H1 (cell line): ENCODE measurements at regions not wholly inside any gene's neighbourhood (a gene's known extent, or its start where the extent isn't known, plus 50 kb on each side); places are given as distances from the start of the nearest gene placed in this dataset.

Source experiments
- CTCF ChIA-PET: fragments of 300-600 bp; sonication (Branson Sonifier 250); formaldehyde crosslinking; loops from one replicate; lab custom pipeline; 2021; ENCODE audit not compliant: partially characterized antibody; lab: Charles Lee
- POLR2A ChIA-PET: fragments of 300-600 bp; sonication (Branson Sonifier 250); formaldehyde crosslinking; loops from one replicate; lab custom pipeline; 2021; ENCODE audit warnings: inconsistent platforms; ENCODE audit not compliant: partially characterized antibody; lab: Charles Lee
- DNase-seq, 2 experiments: peaks; one replicate each; pipeline versions ENCODE4 v3.0.0 to v3.0.0-alpha.2; 2010 to 2022; ENCODE audit warnings: low spot score in 2 of 2, low read depth in 1 of 2, mixed read lengths in 1 of 2
- FAIRE-seq: peaks from 2 replicates; lab custom pipeline; 2011; peaks lifted over from hg19 to GRCh38; lab: Jason Lieb, UNC
- H2AFZ ChIP-seq: 2 replicates; pipeline ENCODE4 v1.8.1; 2012; ENCODE audit warnings: low read length, inconsistent platforms
- H2AK5ac ChIP-seq: 2 replicates; pipeline ENCODE4 v1.6.1; 2013; ENCODE audit warnings: low read depth, low read length
- H2BK120ac ChIP-seq: replicated peaks from 2 replicates; pipeline ENCODE3; 2013; ENCODE audit warnings: low read depth, low read length, inconsistent platforms
- H2BK12ac ChIP-seq: 2 replicates; pipeline ENCODE4 v1.6.1; 2013; ENCODE audit warnings: low read depth, low read length
- H2BK15ac ChIP-seq: 2 replicates; pipeline ENCODE4 v1.6.1; 2013; ENCODE audit warnings: low read length
- H2BK20ac ChIP-seq: 2 replicates; pipeline ENCODE4 v1.6.1; 2013; ENCODE audit warnings: low read length
- H2BK5ac ChIP-seq: 2 replicates; pipeline ENCODE4 v1.6.1; 2013; ENCODE audit warnings: low read depth, low read length
- H3K14ac ChIP-seq: 2 replicates; pipeline ENCODE4 v1.6.1; 2013; ENCODE audit warnings: inconsistent platforms; ENCODE audit not compliant: insufficient read length
- H3K18ac ChIP-seq: 2 replicates; pipeline ENCODE4 v1.6.1; 2013; ENCODE audit warnings: low read length; ENCODE audit errors: extremely low read depth
- H3K23ac ChIP-seq: 2 replicates; pipeline ENCODE4 v1.6.1; 2013; ENCODE audit warnings: inconsistent platforms; ENCODE audit not compliant: insufficient read length
- H3K23me2 ChIP-seq: 2 replicates; pipeline ENCODE4 v1.6.1; 2013; ENCODE audit warnings: low read depth, low read length
- H3K27ac ChIP-seq: 2 replicates; pipeline ENCODE4 v1.6.1; 2011; ENCODE audit warnings: low read depth, low read length, inconsistent platforms
- H3K27me3 ChIP-seq, 4 experiments: replicated peaks in 1 of 4; 1 replicate in 1 of 4; 2 replicates in 3 of 4; pipeline versions ENCODE4 v1.6.1 to v1.8.1; 2011 to 2013; ENCODE audit warnings: low read length in 3 of 4, mild to moderate bottlenecking in 3 of 4, inconsistent platforms in 2 of 4, mixed read lengths in 2 of 4, moderate library complexity in 1 of 4; ENCODE audit not compliant: control insufficient read depth in 3 of 4, insufficient read depth in 3 of 4; ENCODE audit errors: extremely low read depth in 1 of 4
- H3K36me3 ChIP-seq, 4 experiments: 2 replicates each; pipeline versions ENCODE4 v1.6.1 to v1.8.1; 2011 to 2013; ENCODE audit warnings: mild to moderate bottlenecking in 4 of 4, low read length in 3 of 4, moderate library complexity in 2 of 4, control low read depth in 1 of 4, inconsistent platforms in 1 of 4; ENCODE audit not compliant: insufficient read depth in 4 of 4, control insufficient read depth in 2 of 4
- H3K4ac ChIP-seq: replicated peaks from 2 replicates; pipeline ENCODE3; 2013; ENCODE audit warnings: low read length, low read depth, mixed read lengths, inconsistent platforms; ENCODE audit not compliant: insufficient read length
- H3K4me1 ChIP-seq, 4 experiments: replicated peaks in 1 of 4; 1 replicate in 1 of 4; 2 replicates in 3 of 4; pipeline versions ENCODE4 v1.6.1 to v1.8.1; 2011 to 2013; ENCODE audit warnings: low read length in 3 of 4, inconsistent platforms in 2 of 4, mixed read lengths in 1 of 4; ENCODE audit not compliant: insufficient read depth in 4 of 4, control insufficient read depth in 3 of 4
- H3K4me2 ChIP-seq, 2 experiments: 2 replicates each; pipeline versions ENCODE4 v1.6.1 to v1.8.1; 2011 to 2013; ENCODE audit warnings: low read depth in 2 of 2, low read length in 2 of 2, control low read depth in 1 of 2, inconsistent platforms in 1 of 2, mild to moderate bottlenecking in 1 of 2; ENCODE audit not compliant: insufficient read depth in 1 of 2
- H3K4me3 ChIP-seq, 4 experiments: fragments of 200-600, 300-600 bp in 1 of 4; sonication (generic), shearing (Covaris generic), sonication (Bioruptor Twin) in 1 of 4; 2 replicates each; pipeline versions ENCODE4 v1.5.1 to v1.8.1; 2011 to 2016; ENCODE audit warnings: low read length in 4 of 4, low read depth in 3 of 4, control low read depth in 2 of 4, inconsistent platforms in 2 of 4, mild to moderate bottlenecking in 2 of 4, mixed read lengths in 1 of 4, moderate library complexity in 1 of 4; ENCODE audit not compliant: insufficient read depth in 2 of 4; ENCODE audit errors: extremely low read depth in 1 of 4
- H3K56ac ChIP-seq: replicated peaks from 2 replicates; pipeline ENCODE3; 2013; ENCODE audit warnings: low read depth, mild to moderate bottlenecking, mixed read lengths, low read length, inconsistent platforms; ENCODE audit not compliant: insufficient read length
- H3K79me1 ChIP-seq: 2 replicates; pipeline ENCODE4 v1.6.1; 2013; ENCODE audit warnings: low read depth, low read length, control low read depth
- H3K79me2 ChIP-seq, 2 experiments: 2 replicates each; pipeline versions ENCODE4 v1.6.1 to v1.8.1; 2012 to 2013; ENCODE audit warnings: low read length in 2 of 2, mild to moderate bottlenecking in 2 of 2, inconsistent platforms in 1 of 2; ENCODE audit not compliant: insufficient read depth in 2 of 2, control insufficient read depth in 1 of 2
- H3K9ac ChIP-seq, 4 experiments: replicated peaks in 1 of 4; 1 replicate in 1 of 4; 2 replicates in 3 of 4; pipeline versions ENCODE4 v1.6.1 to v1.8.1; 2011 to 2013; ENCODE audit warnings: low read depth in 3 of 4, low read length in 3 of 4, control low read depth in 2 of 4, mild to moderate bottlenecking in 2 of 4, moderate library complexity in 2 of 4, inconsistent platforms in 1 of 4; ENCODE audit errors: extremely low read depth in 1 of 4
- H3K9me3 ChIP-seq, 2 experiments: 2 replicates each; pipeline versions ENCODE4 v1.6.1 to v1.8.1; 2012 to 2013; ENCODE audit warnings: mild to moderate bottlenecking in 2 of 2, moderate library complexity in 2 of 2, control low read depth in 1 of 2, inconsistent platforms in 1 of 2, low read depth in 1 of 2, low read length in 1 of 2, mixed read lengths in 1 of 2; ENCODE audit not compliant: insufficient read depth in 2 of 2
- H4K20me1 ChIP-seq, 2 experiments: replicated peaks in 1 of 2; 2 replicates each; pipeline versions ENCODE3 to v1.8.1; 2011 to 2013; ENCODE audit warnings: inconsistent platforms in 2 of 2, low read length in 2 of 2, mild to moderate bottlenecking in 1 of 2; ENCODE audit not compliant: insufficient read depth in 2 of 2, control insufficient read depth in 1 of 2
- H4K5ac ChIP-seq: 2 replicates; pipeline ENCODE4 v1.6.1; 2013; ENCODE audit warnings: low read length, low read depth, mixed read lengths, inconsistent platforms; ENCODE audit not compliant: insufficient read length
- H4K8ac ChIP-seq: 2 replicates; pipeline ENCODE4 v1.8.0; 2013; ENCODE audit warnings: mild to moderate bottlenecking, moderate library complexity, low read length, inconsistent platforms; ENCODE audit not compliant: insufficient read depth; ENCODE audit errors: extremely low read depth
- H4K91ac ChIP-seq: replicated peaks from 2 replicates; pipeline ENCODE3; 2013; ENCODE audit warnings: low read length, mixed read lengths, inconsistent platforms; ENCODE audit not compliant: insufficient read length
- CTCF ChIP-seq, 3 experiments: IDR thresholded peaks; 1 replicate in 2 of 3; 2 replicates in 1 of 3; pipeline versions ENCODE4 v1.5.1 to v1.6.1; 2011; ENCODE audit warnings: low read length in 3 of 3, mild to moderate bottlenecking in 3 of 3, inconsistent platforms in 2 of 3, low read depth in 1 of 3, moderate library complexity in 1 of 3; ENCODE audit not compliant: insufficient read depth in 1 of 3; ENCODE audit errors: control extremely low read depth in 1 of 3
- RAD21 ChIP-seq, 2 experiments: IDR thresholded peaks in 1 of 2; conservative IDR thresholded peaks in 1 of 2; 2 replicates each; pipeline ENCODE4 v1.6.1; 2011; ENCODE audit warnings: low read depth in 2 of 2, low read length in 2 of 2, improper control_type of control experiment in 1 of 2, inconsistent platforms in 1 of 2, mild to moderate bottlenecking in 1 of 2, moderate library complexity in 1 of 2
- RFX5 ChIP-seq: IDR thresholded peaks from 2 replicates; pipeline ENCODE4 v1.6.1; 2011; ENCODE audit warnings: low read depth, low read length, improper control_type of control experiment, borderline replicate concordance
- ZNF274 ChIP-seq: IDR thresholded peaks from 2 replicates; pipeline ENCODE4 v1.7.0; 2012; ENCODE audit warnings: low read length, borderline replicate concordance; ENCODE audit errors: extremely low read depth
- WGBS, 2 experiments: shearing (Covaris generic) in 1 of 2; methylation state at CpG; one replicate each; pipeline versions ENCODE4 v1.1.6 to v1.1.7; 2013 to 2015; ENCODE audit warnings: low lambda C conversion rate in 2 of 2, mixed read lengths in 2 of 2, inconsistent platforms in 1 of 2, low coverage in 1 of 2, missing lambda C conversion rate in 1 of 2; ENCODE audit not compliant: insufficient replicate concordance in 2 of 2, insufficient coverage in 1 of 2, insufficient read length in 1 of 2; ENCODE audit errors: extremely low coverage in 1 of 2, missing lambda C conversion rate in 1 of 2; 5-methylcytosine and 5-hydroxymethylcytosine counted together

GRCh38 chr7:131068604-131069021 lies 259.1 kb upstream of the MKLN1 start:
- Histone ChIP-seq H2BK120ac (no peak overlapping the region), H2AFZ (no peak overlapping the region), H3K56ac (no peak overlapping the region), H3K4ac (no peak overlapping the region), H2BK5ac (no peak overlapping the region), H3K36me3 (no peaks in the 10 kb centered on the region; a peak in 1 of 8 replicates), H4K5ac (no peak overlapping the region), H4K91ac (no peak overlapping the region), H3K23me2 (no peaks in the 10 kb centered on the region), H3K4me3 (no peak overlapping the region), H3K9me3 (no peaks in the 10 kb centered on the region), H2BK20ac (no peak overlapping the region), H3K9ac (no peak overlapping the region), H3K27me3 (no peaks in the 10 kb centered on the region), H2BK12ac (no peak overlapping the region), H4K8ac (no peak overlapping the region), H3K4me2 (no peak overlapping the region), H3K4me1 (peaks cover 0 to 6% (median 2%) of the 10 kb centered on the region in 4 experiments; a peak in 2 of 7 replicates), H2BK15ac (no peak overlapping the region), H3K27ac (no peak overlapping the region), H3K23ac (no peak overlapping the region), H2AK5ac (no peak overlapping the region), H3K14ac (no peak overlapping the region), H3K79me1 (no peaks in the 10 kb centered on the region), H4K20me1 (no peaks in the 10 kb centered on the region), H3K79me2 (peaks cover 0 to 20% of the 10 kb centered on the region in 2 experiments; a peak in 2 of 4 replicates), H3K18ac (no peak overlapping the region)
- POLR2A ChIA-PET: interaction anchor here (1.0 to 1.8 kb wide), 2 partner anchors 14 to 41 kb away, joined by 3 to 5 read pairs; no protein-coding TSS in a partner anchor
- WGBS, 2 experiments: 78% methylated on average over 2 of the region's 2 CpGs; no CpG with 5 or more reads in 1 of the 2 experiments
- FAIRE-seq (no peak), DNase-seq (no peak)
- no peak for TF ChIP-seq ZNF274
- TF ChIP-seq RFX5: no peak
- TF ChIP-seq CTCF (IDR thresholded peaks at IDR 0.05; ENCODE audit: control extremely low read depth in 1 of 3, insufficient read depth in 1 of 3, low read depth in 1 of 3, low read length in 3 of 3): peak in 1 of 3 experiments; percentile 15; a peak in 1 of 4 replicates
- TF ChIP-seq RAD21 (IDR thresholded peaks at IDR 0.05 in 1 of 2, conservative IDR thresholded peaks at IDR 0.05 in 1 of 2; ENCODE audit: low read depth in 2 of 2, low read length in 2 of 2): peak in 1 of 2 experiments; percentile 23; a peak in 1 of 4 replicates
- CTCF ChIA-PET: interaction anchor here (0.7 to 3.5 kb wide), 23 partner anchors 9 to 444 kb away, joined by 3 to 33 read pairs (median 4); partner anchors contain the start of gene MKLN1
